Tibial nerve (tissue), 3 donors: ENCODE measurements at regions not wholly inside any gene's neighbourhood (a gene's known extent, or its start where the extent isn't known, plus 50 kb on each side); places are given as distances from the start of the nearest gene placed in this dataset.

Experiments
- POLR2A ChIP-seq, 2 donors: fragments of 450-650 bp; IDR thresholded peaks; one replicate each; pipeline ENCODE4 v1.6.1; 2017; ENCODE audit warnings: antibody characterized with exemption in 2 of 2, mild to moderate bottlenecking in 2 of 2, moderate library complexity in 2 of 2
- TF ChIP-seq, protein P1 (sequence below), 5 experiments: fragments of 200-600 bp in 3 of 5; fragments of 450-650 bp in 2 of 5; sonication (generic) in 3 of 5; IDR thresholded peaks; one replicate each; pipeline ENCODE4 v1.5.1; 2016 to 2019; ENCODE audit warnings: antibody characterized with exemption in 5 of 5, mild to moderate bottlenecking in 3 of 5, moderate library complexity in 2 of 5

DNA sequence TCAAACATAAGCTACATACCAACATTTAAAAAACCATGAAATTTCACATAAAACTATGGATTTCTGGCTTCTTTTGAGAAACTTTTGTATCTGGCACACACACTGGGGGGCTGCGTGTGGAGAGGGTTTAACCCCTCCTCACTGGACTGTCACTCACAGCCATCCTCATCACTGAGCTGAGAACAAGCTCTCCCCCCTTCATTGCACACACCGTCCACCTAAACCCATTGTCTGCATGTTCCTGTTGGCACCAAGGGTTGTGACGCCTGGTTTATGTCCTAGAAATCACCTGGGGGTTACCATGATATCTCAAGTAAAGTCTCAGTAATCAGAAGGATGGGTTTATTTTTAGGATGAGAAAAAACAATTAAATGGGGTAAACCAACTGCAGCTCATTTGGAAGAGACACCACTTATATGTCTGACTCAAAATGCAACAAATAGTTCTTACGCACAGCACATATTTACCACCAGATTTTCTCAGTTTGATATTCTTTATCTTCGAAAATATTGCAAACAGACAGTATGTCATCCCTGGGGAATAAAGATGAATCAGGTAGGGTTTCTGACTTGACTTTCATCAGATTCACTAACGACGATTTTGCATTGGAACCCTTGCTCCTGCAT lies 218.5 kb upstream of the KLF6 start:
- TF ChIP-seq, protein P1, sequence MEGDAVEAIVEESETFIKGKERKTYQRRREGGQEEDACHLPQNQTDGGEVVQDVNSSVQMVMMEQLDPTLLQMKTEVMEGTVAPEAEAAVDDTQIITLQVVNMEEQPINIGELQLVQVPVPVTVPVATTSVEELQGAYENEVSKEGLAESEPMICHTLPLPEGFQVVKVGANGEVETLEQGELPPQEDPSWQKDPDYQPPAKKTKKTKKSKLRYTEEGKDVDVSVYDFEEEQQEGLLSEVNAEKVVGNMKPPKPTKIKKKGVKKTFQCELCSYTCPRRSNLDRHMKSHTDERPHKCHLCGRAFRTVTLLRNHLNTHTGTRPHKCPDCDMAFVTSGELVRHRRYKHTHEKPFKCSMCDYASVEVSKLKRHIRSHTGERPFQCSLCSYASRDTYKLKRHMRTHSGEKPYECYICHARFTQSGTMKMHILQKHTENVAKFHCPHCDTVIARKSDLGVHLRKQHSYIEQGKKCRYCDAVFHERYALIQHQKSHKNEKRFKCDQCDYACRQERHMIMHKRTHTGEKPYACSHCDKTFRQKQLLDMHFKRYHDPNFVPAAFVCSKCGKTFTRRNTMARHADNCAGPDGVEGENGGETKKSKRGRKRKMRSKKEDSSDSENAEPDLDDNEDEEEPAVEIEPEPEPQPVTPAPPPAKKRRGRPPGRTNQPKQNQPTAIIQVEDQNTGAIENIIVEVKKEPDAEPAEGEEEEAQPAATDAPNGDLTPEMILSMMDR (IDR thresholded peaks at IDR 0.05) = no peak
- TF ChIP-seq POLR2A (IDR thresholded peaks at IDR 0.05) = no peak
